ENCODE measurements at regions not wholly inside any gene's neighbourhood (a gene's known extent, or its start where the extent isn't known, plus 50 kb on each side); places are given as distances from the start of the nearest gene placed in this dataset.

- DNase-seq = no peak
- no peaks in the 10 kb centered on the region for H3K9me3 ChIP-seq
- H3K36me3 ChIP-seq (ENCODE audit: control insufficient read depth in 2 of 2, extremely low read depth in 1 of 2, insufficient read depth in 1 of 2, low read length in 1 of 2) = no peaks in the 10 kb centered on the region
- Mint-ChIP-seq H3K36me3 (no peaks in the 10 kb centered on the region), H3K27ac (no peak overlapping the region), H3K9me3 (peaks cover 5 to 22% (median 10%) of the 10 kb centered on the region in 3 donors), H3K4me1 (no peaks in the 10 kb centered on the region), H3K4me3 (no peak overlapping the region), H3K27me3 (no peaks in the 10 kb centered on the region)
- H3K27ac ChIP-seq (ENCODE audit: low read length) = no peak overlapping the region
- no peak overlapping the region for H3K4me3 ChIP-seq (ENCODE audit: control insufficient read depth in 1 of 2, extremely low read depth in 1 of 2, low read length in 1 of 2)
- no CpG with 5 or more reads among the region's 1 CpG for WGBS (ENCODE audit: insufficient coverage)
- no peak for ATAC-seq (replicated peaks in 1 of 4)
- no peaks in the 10 kb centered on the region for H3K4me1 ChIP-seq (ENCODE audit: control insufficient read depth in 1 of 2, extremely low read depth in 1 of 2, insufficient read depth in 2 of 2, low read length in 2 of 2)
- CTCF ChIA-PET = no interaction called here
- no peaks in the 10 kb centered on the region for H3K27me3 ChIP-seq (replicated peaks in 1 of 2; ENCODE audit: control insufficient read depth in 2 of 2, extremely low read depth in 1 of 2, insufficient read depth in 2 of 2, low read length in 1 of 2)
- POLR2A ChIA-PET = no interaction called here
These were observed 697.6 kb downstream of the KCNA4 start for GRCh38 chr11:29319210-29319609.

- Mint-ChIP-seq H3K9me3 (peaks cover 5 to 22% (median 14%) of the 10 kb centered on the region in 3 donors), H3K4me3 (no peak overlapping the region), H3K36me3 (no peaks in the 10 kb centered on the region), H3K4me1 (no peaks in the 10 kb centered on the region), H3K27me3 (no peaks in the 10 kb centered on the region), H3K27ac (no peak overlapping the region)
- no peaks in the 10 kb centered on the region for H3K36me3 ChIP-seq (ENCODE audit: control insufficient read depth in 2 of 2, extremely low read depth in 1 of 2, insufficient read depth in 1 of 2, low read length in 1 of 2)
- CTCF ChIA-PET = no interaction called here
- H3K4me1 ChIP-seq (ENCODE audit: control insufficient read depth in 1 of 2, extremely low read depth in 1 of 2, insufficient read depth in 2 of 2, low read length in 2 of 2) = no peaks in the 10 kb centered on the region
- no peak for DNase-seq
- ATAC-seq (replicated peaks in 1 of 4) = no peak
- POLR2A ChIA-PET = interaction anchor here in 1 of 2 donors (0.6 kb wide), 1 partner anchor 15 kb away, joined by 3 read pairs; no protein-coding TSS in a partner anchor
- WGBS (ENCODE audit: insufficient coverage) = no CpG with 5 or more reads among the region's 3 CpGs
- no peak overlapping the region for H3K27ac ChIP-seq (ENCODE audit: low read length)
- H3K27me3 ChIP-seq (replicated peaks in 1 of 2; ENCODE audit: control insufficient read depth in 2 of 2, extremely low read depth in 1 of 2, insufficient read depth in 2 of 2, low read length in 1 of 2) = no peaks in the 10 kb centered on the region
- no peak overlapping the region for H3K4me3 ChIP-seq (ENCODE audit: control insufficient read depth in 1 of 2, extremely low read depth in 1 of 2, low read length in 1 of 2)
- H3K9me3 ChIP-seq = no peaks in the 10 kb centered on the region
These were observed 698.5 kb downstream of the KCNA4 start for GRCh38 chr11:29318134-29318845.

- WGBS (ENCODE audit: insufficient coverage) = no CpG with 5 or more reads among the region's 4 CpGs
- CTCF ChIA-PET = no interaction called here
- ATAC-seq (replicated peaks in 1 of 4) (no peak), DNase-seq (no peak)
- Mint-ChIP-seq H3K9me3 (peaks cover 8 to 22% (median 14%) of the 10 kb centered on the region in 3 donors), H3K27ac (no peak overlapping the region), H3K4me1 (no peaks in the 10 kb centered on the region), H3K27me3 (no peaks in the 10 kb centered on the region), H3K4me3 (no peak overlapping the region), H3K36me3 (no peaks in the 10 kb centered on the region)
- Histone ChIP-seq H3K9me3 (no peaks in the 10 kb centered on the region), H3K4me3 (ENCODE audit: control insufficient read depth in 1 of 2, extremely low read depth in 1 of 2, low read length in 1 of 2) (no peak overlapping the region), H3K4me1 (ENCODE audit: control insufficient read depth in 1 of 2, extremely low read depth in 1 of 2, insufficient read depth in 2 of 2, low read length in 2 of 2) (no peaks in the 10 kb centered on the region), H3K27me3 (replicated peaks in 1 of 2; ENCODE audit: control insufficient read depth in 2 of 2, extremely low read depth in 1 of 2, insufficient read depth in 2 of 2, low read length in 1 of 2) (no peaks in the 10 kb centered on the region), H3K36me3 (ENCODE audit: control insufficient read depth in 2 of 2, extremely low read depth in 1 of 2, insufficient read depth in 1 of 2, low read length in 1 of 2) (no peaks in the 10 kb centered on the region), H3K27ac (ENCODE audit: low read length) (no peak overlapping the region)
- POLR2A ChIA-PET = no interaction called here
These were observed 699.1 kb downstream of the KCNA4 start for GRCh38 chr11:29317694-29318093.

GRCh38 chr11:29315275-29315674 lies 701.6 kb downstream of the KCNA4 start:
- no peaks in the 10 kb centered on the region for H3K27me3 Mint-ChIP-seq
- peaks cover 8 to 21% (median 15%) of the 10 kb centered on the region in 3 donors for H3K9me3 Mint-ChIP-seq
- Histone ChIP-seq H3K36me3 (ENCODE audit: control insufficient read depth in 2 of 2, extremely low read depth in 1 of 2, insufficient read depth in 1 of 2, low read length in 1 of 2) (no peaks in the 10 kb centered on the region), H3K27me3 (replicated peaks in 1 of 2; ENCODE audit: control insufficient read depth in 2 of 2, extremely low read depth in 1 of 2, insufficient read depth in 2 of 2, low read length in 1 of 2) (no peaks in the 10 kb centered on the region), H3K9me3 (no peaks in the 10 kb centered on the region), H3K4me3 (ENCODE audit: control insufficient read depth in 1 of 2, extremely low read depth in 1 of 2, low read length in 1 of 2) (no peak overlapping the region), H3K27ac (ENCODE audit: low read length) (no peak overlapping the region), H3K4me1 (ENCODE audit: control insufficient read depth in 1 of 2, extremely low read depth in 1 of 2, insufficient read depth in 2 of 2, low read length in 2 of 2) (no peaks in the 10 kb centered on the region)
- no peak overlapping the region for H3K27ac Mint-ChIP-seq
- ATAC-seq (replicated peaks in 1 of 4) (no peak), DNase-seq (no peak)
- H3K4me3 Mint-ChIP-seq = no peak overlapping the region
- H3K4me1 Mint-ChIP-seq = no peaks in the 10 kb centered on the region
- POLR2A ChIA-PET = no interaction called here
- CTCF ChIA-PET = no interaction called here
- no peaks in the 10 kb centered on the region for H3K36me3 Mint-ChIP-seq

GRCh38 chr11:29314211-29314610 lies 702.6 kb downstream of the KCNA4 start:
- CTCF ChIA-PET = no interaction called here
- Mint-ChIP-seq H3K27me3 (no peaks in the 10 kb centered on the region), H3K36me3 (no peaks in the 10 kb centered on the region), H3K27ac (no peak overlapping the region), H3K4me3 (no peak overlapping the region), H3K4me1 (no peaks in the 10 kb centered on the region), H3K9me3 (peaks cover 10 to 20% (median 15%) of the 10 kb centered on the region in 3 donors)
- Histone ChIP-seq H3K27ac (ENCODE audit: low read length) (no peak overlapping the region), H3K36me3 (ENCODE audit: control insufficient read depth in 2 of 2, extremely low read depth in 1 of 2, insufficient read depth in 1 of 2, low read length in 1 of 2) (no peaks in the 10 kb centered on the region), H3K9me3 (no peaks in the 10 kb centered on the region), H3K4me1 (ENCODE audit: control insufficient read depth in 1 of 2, extremely low read depth in 1 of 2, insufficient read depth in 2 of 2, low read length in 2 of 2) (no peaks in the 10 kb centered on the region), H3K27me3 (replicated peaks in 1 of 2; ENCODE audit: control insufficient read depth in 2 of 2, extremely low read depth in 1 of 2, insufficient read depth in 2 of 2, low read length in 1 of 2) (no peaks in the 10 kb centered on the region), H3K4me3 (ENCODE audit: control insufficient read depth in 1 of 2, extremely low read depth in 1 of 2, low read length in 1 of 2) (no peak overlapping the region)
- POLR2A ChIA-PET = no interaction called here
- DNase-seq (no peak), ATAC-seq (replicated peaks in 1 of 4) (no peak)
- WGBS (ENCODE audit: insufficient coverage) = 100% methylated on average over 1 of the region's 1 CpG

- no peak overlapping the region for H3K27ac Mint-ChIP-seq
- Histone ChIP-seq H3K4me1 (ENCODE audit: control insufficient read depth in 1 of 2, extremely low read depth in 1 of 2, insufficient read depth in 2 of 2, low read length in 2 of 2) (no peaks in the 10 kb centered on the region), H3K27me3 (replicated peaks in 1 of 2; ENCODE audit: control insufficient read depth in 2 of 2, extremely low read depth in 1 of 2, insufficient read depth in 2 of 2, low read length in 1 of 2) (no peaks in the 10 kb centered on the region), H3K9me3 (no peaks in the 10 kb centered on the region), H3K27ac (ENCODE audit: low read length) (no peak overlapping the region), H3K4me3 (ENCODE audit: control insufficient read depth in 1 of 2, extremely low read depth in 1 of 2, low read length in 1 of 2) (no peak overlapping the region), H3K36me3 (ENCODE audit: control insufficient read depth in 2 of 2, extremely low read depth in 1 of 2, insufficient read depth in 1 of 2, low read length in 1 of 2) (no peaks in the 10 kb centered on the region)
- ChIA-PET POLR2A (no interaction called here), CTCF (no interaction called here)
- no peak overlapping the region for H3K4me3 Mint-ChIP-seq
- H3K4me1 Mint-ChIP-seq = no peaks in the 10 kb centered on the region
- H3K27me3 Mint-ChIP-seq = no peaks in the 10 kb centered on the region
- peaks cover 10 to 17% (median 15%) of the 10 kb centered on the region in 3 donors for H3K9me3 Mint-ChIP-seq
- no peaks in the 10 kb centered on the region for H3K36me3 Mint-ChIP-seq
- no peak for ATAC-seq (replicated peaks in 1 of 4)
- no peak for DNase-seq
These were observed 704.0 kb downstream of the KCNA4 start for GRCh38 chr11:29312812-29313211.
